Skeletal muscle tissue (tissue), 3 donors: ENCODE measurements at regions not wholly inside any gene's neighbourhood (a gene's known extent, or its start where the extent isn't known, plus 50 kb on each side); places are given as distances from the start of the nearest gene placed in this dataset.
A peak's percentile ranks its signal among the peaks of the same experiment; 100 is the strongest.

Source experiments
- H3K27ac ChIP-seq: one replicate; pipeline ENCODE4 v1.7.0; 2013; ENCODE audit warnings: mild to moderate bottlenecking, low read depth, low read length, inconsistent platforms
- H3K27me3 ChIP-seq, 3 donors: one replicate each; pipeline ENCODE4 v1.7.0; 2013; ENCODE audit warnings: low read length in 3 of 3; ENCODE audit not compliant: control insufficient read depth in 3 of 3, insufficient read depth in 3 of 3
- H3K36me3 ChIP-seq, 3 donors: one replicate each; pipeline ENCODE4 v1.7.0; 2013; ENCODE audit warnings: low read length in 3 of 3; ENCODE audit not compliant: control insufficient read depth in 3 of 3, insufficient read depth in 3 of 3
- H3K4me1 ChIP-seq, 3 donors: one replicate each; pipeline ENCODE4 v1.7.0; 2013; ENCODE audit warnings: low read length in 3 of 3, mild to moderate bottlenecking in 3 of 3; ENCODE audit not compliant: control insufficient read depth in 3 of 3, insufficient read depth in 3 of 3
- H3K4me3 ChIP-seq, 3 donors: one replicate each; pipeline ENCODE4 v1.7.0; 2013; ENCODE audit warnings: low read length in 3 of 3
- H3K9ac ChIP-seq, 3 donors: one replicate each; pipeline ENCODE4 v1.7.0; 2013; ENCODE audit warnings: low read length in 3 of 3, mild to moderate bottlenecking in 3 of 3, moderate library complexity in 2 of 3, low read depth in 1 of 3
- H3K9me3 ChIP-seq, 3 donors: one replicate each; pipeline ENCODE4 v1.7.0; 2013; ENCODE audit warnings: low read length in 3 of 3; ENCODE audit not compliant: control insufficient read depth in 3 of 3
- donor health status: Osteomylitis.

GRCh38 chr9:2243666-2244555 lies 228.8 kb downstream of the SMARCA2 start:
- Histone ChIP-seq H3K9ac (no peak overlapping the region), H3K4me1 (peaks cover 6 to 19% (median 12%) of the 10 kb centered on the region in 3 donors), H3K27me3 (no peaks in the 10 kb centered on the region), H3K4me3 (no peak overlapping the region), H3K27ac (no peak overlapping the region), H3K36me3 (no peaks in the 10 kb centered on the region), H3K9me3 (peaks cover 0 to 3% (median 2%) of the 10 kb centered on the region in 3 donors)

GRCh38 chr9:2247340-2247739 lies 232.2 kb downstream of the SMARCA2 start:
- Histone ChIP-seq H3K27me3 (no peaks in the 10 kb centered on the region), H3K4me3 (no peak overlapping the region), H3K36me3 (no peaks in the 10 kb centered on the region), H3K9ac (no peak overlapping the region), H3K9me3 (peaks cover 0 to 3% (median 2%) of the 10 kb centered on the region in 3 donors), H3K27ac (no peak overlapping the region), H3K4me1 (peaks cover 3 to 9% (median 5%) of the 10 kb centered on the region in 3 donors)

GRCh38 chr9:2248768-2249265 lies 233.7 kb downstream of the SMARCA2 start:
- H3K4me3 ChIP-seq = no peak overlapping the region
- no peak overlapping the region for H3K27ac ChIP-seq
- H3K4me1 ChIP-seq = no peaks in the 10 kb centered on the region
- no peak overlapping the region for H3K9ac ChIP-seq
- peaks cover 0 to 3% (median 2%) of the 10 kb centered on the region in 3 donors for H3K9me3 ChIP-seq
- no peaks in the 10 kb centered on the region for H3K27me3 ChIP-seq
- H3K36me3 ChIP-seq = no peaks in the 10 kb centered on the region

GRCh38 chr9:2253636-2254580 lies 238.8 kb downstream of the SMARCA2 start:
- Histone ChIP-seq H3K9ac (no peak overlapping the region), H3K27ac (no peak overlapping the region), H3K9me3 (no peaks in the 10 kb centered on the region)

GRCh38 chr9:2255128-2255527 lies 240.0 kb downstream of the SMARCA2 start:
- no peaks in the 10 kb centered on the region for H3K27me3 ChIP-seq
- H3K9me3 ChIP-seq = no peaks in the 10 kb centered on the region
- peak overlapping the region in 1 of 3 donors; percentile 37 for H3K4me3 ChIP-seq
- no peak overlapping the region for H3K27ac ChIP-seq
- H3K4me1 ChIP-seq = peaks cover 0 to 2% (median 0%) of the 10 kb centered on the region in 3 donors
- no peaks in the 10 kb centered on the region for H3K36me3 ChIP-seq
- no peak overlapping the region for H3K9ac ChIP-seq

More at GRCh38 chr9:2253636-2254580, 238.8 kb downstream of the SMARCA2 start:
- H3K36me3 ChIP-seq = no peaks in the 10 kb centered on the region
- no peaks in the 10 kb centered on the region for H3K27me3 ChIP-seq
- peaks cover 0 to 2% (median 0%) of the 10 kb centered on the region in 3 donors for H3K4me1 ChIP-seq
- no peak overlapping the region for H3K4me3 ChIP-seq

GRCh38 chr9:2257248-2257929 lies 242.2 kb downstream of the SMARCA2 start:
- Histone ChIP-seq H3K9ac (no peak overlapping the region), H3K4me1 (peaks cover 0 to 5% (median 3%) of the 10 kb centered on the region in 3 donors), H3K36me3 (no peaks in the 10 kb centered on the region), H3K27ac (no peak overlapping the region), H3K4me3 (no peak overlapping the region), H3K9me3 (no peaks in the 10 kb centered on the region), H3K27me3 (no peaks in the 10 kb centered on the region)

GRCh38 chr9:2260417-2261306 lies 245.5 kb downstream of the SMARCA2 start:
- no peak overlapping the region for H3K9ac ChIP-seq
- H3K36me3 ChIP-seq = no peaks in the 10 kb centered on the region
- no peaks in the 10 kb centered on the region for H3K9me3 ChIP-seq
- no peak overlapping the region for H3K4me3 ChIP-seq
- no peak overlapping the region for H3K27ac ChIP-seq
- H3K4me1 ChIP-seq = peaks cover 3 to 4% (median 3%) of the 10 kb centered on the region in 3 donors
- H3K27me3 ChIP-seq = no peaks in the 10 kb centered on the region

GRCh38 chr9:2261421-2262103 lies 246.4 kb downstream of the SMARCA2 start:
- H3K9ac ChIP-seq = no peak overlapping the region

More at GRCh38 chr9:2261421-2262103, 246.4 kb downstream of the SMARCA2 start:
- no peaks in the 10 kb centered on the region for H3K36me3 ChIP-seq
- H3K27me3 ChIP-seq = no peaks in the 10 kb centered on the region
- H3K27ac ChIP-seq = no peak overlapping the region
- no peaks in the 10 kb centered on the region for H3K9me3 ChIP-seq
- H3K4me3 ChIP-seq = no peak overlapping the region
- peaks cover 3 to 4% (median 3%) of the 10 kb centered on the region in 3 donors for H3K4me1 ChIP-seq
